HCT116 (cell line): ENCODE measurements at regions not wholly inside any gene's neighbourhood (a gene's known extent, or its start where the extent isn't known, plus 50 kb on each side); places are given as distances from the start of the nearest gene placed in this dataset.

Experiments used
- ATAC-seq: fragments of 200-7000 bp; cut with Tn5 transposase; 2 replicates; pipeline ENCODE4 v1.9.1; 2020; ENCODE audit warnings: mild to moderate bottlenecking, moderate library complexity
- BruUV-seq: library from RNA; stranded (reverse); fragments of 400-500 nt; replicated peaks from 2 replicates; lab custom pipeline; 2021; lab: Mats Ljungman, UMichigan
- CTCF ChIA-PET: fragments of 300-600 bp; sonication (Branson Sonifier 250); formaldehyde crosslinking; loops from one replicate; lab custom pipeline; 2021; ENCODE audit warnings: antibody characterized with exemption; lab: Charles Lee
- POLR2A ChIA-PET: fragments of 300-600, 350-600 bp; sonication (Branson Sonifier 250); formaldehyde crosslinking; loops from one replicate; lab custom pipeline; 2021; ENCODE audit warnings: antibody characterized with exemption; lab: Charles Lee
- RAD21 ChIA-PET, 2 experiments: fragments of 300-600 bp; sonication (Branson Sonifier 250); formaldehyde crosslinking; loops; one replicate each; lab custom pipeline; 2023; ENCODE audit warnings: low total read pairs in 2 of 2; ENCODE audit not compliant: uncharacterized antibody in 2 of 2, unreplicated experiment in 2 of 2, low non-redundant PET in 1 of 2; lab: Charles Lee
- DNase-seq: peaks from one replicate; pipeline ENCODE4 v3.0.0-alpha.2; 2010; ENCODE audit warnings: low read depth, low spot score
- H2AFZ ChIP-seq: fragments of 200-600 bp; shearing (Covaris generic), sonication (generic); 2 replicates; pipeline ENCODE4 v1.6.1; 2017; ENCODE audit warnings: low read depth, mixed run types, mixed read lengths, antibody characterized with exemption, low read length; ENCODE audit not compliant: poor library complexity, severe bottlenecking
- H3K27ac ChIP-seq: 2 replicates; pipeline ENCODE4 v1.5.1; 2012; ENCODE audit warnings: low read depth, low read length
- H3K27me3 ChIP-seq: fragments of 200-600 bp; sonication (generic); 2 replicates; pipeline ENCODE4 v1.6.1; 2016; ENCODE audit warnings: mixed run types, low read length, mixed read lengths; ENCODE audit not compliant: insufficient read depth
- H3K36me3 ChIP-seq, 2 experiments: fragments of 200-500 bp in 1 of 2; fragments of 200-600 bp in 1 of 2; sonication (Bioruptor generic) in 1 of 2; sonication (generic) in 1 of 2; 2 replicates each; pipeline versions ENCODE4 v1.5.1 to v1.6.1; 2014 to 2016; ENCODE audit warnings: low read length in 2 of 2, inconsistent platforms in 1 of 2, mixed read lengths in 1 of 2, mixed run types in 1 of 2; ENCODE audit not compliant: insufficient read depth in 2 of 2, control insufficient read depth in 1 of 2
- H3K4me1 ChIP-seq, 2 experiments: fragments of 200-600 bp in 1 of 2; sonication (generic) in 1 of 2; 2 replicates each; pipeline versions ENCODE4 v1.5.1 to v1.6.1; 2012 to 2017; ENCODE audit warnings: low read length in 2 of 2, inconsistent platforms in 1 of 2, mild to moderate bottlenecking in 1 of 2, mixed read lengths in 1 of 2, mixed run types in 1 of 2, moderate library complexity in 1 of 2; ENCODE audit not compliant: insufficient read depth in 2 of 2, control insufficient read depth in 1 of 2
- H3K4me2 ChIP-seq: fragments of 200-600 bp; sonication (generic); 2 replicates; pipeline ENCODE4 v1.6.1; 2017; ENCODE audit warnings: mixed run types, low read length, mixed read lengths
- H3K4me3 ChIP-seq, 2 experiments: fragments of 200-600 bp in 1 of 2; sonication (generic) in 1 of 2; replicated peaks in 1 of 2; 2 replicates each; pipeline ENCODE4 v1.5.1; 2011 to 2016; ENCODE audit warnings: low read length in 2 of 2, control low read depth in 1 of 2, low read depth in 1 of 2, mild to moderate bottlenecking in 1 of 2, mixed read lengths in 1 of 2, mixed run types in 1 of 2
- H3K79me2 ChIP-seq: fragments of 200-600 bp; sonication (generic); 2 replicates; pipeline ENCODE4 v1.6.1; 2017; ENCODE audit warnings: mild to moderate bottlenecking, mixed run types, low read length, moderate library complexity, mixed read lengths; ENCODE audit not compliant: insufficient read depth
- H3K9ac ChIP-seq: fragments of 200-600 bp; sonication (generic); 2 replicates; pipeline ENCODE4 v1.6.1; 2016; ENCODE audit warnings: low read length, mixed read lengths
- H3K9me2 ChIP-seq: fragments of 200-600 bp; sonication (generic), shearing (Covaris generic); 2 replicates; pipeline ENCODE4 v1.6.1; 2017; ENCODE audit warnings: mixed run types, mild to moderate bottlenecking, moderate library complexity; ENCODE audit not compliant: insufficient read depth
- H3K9me3 ChIP-seq, 2 experiments: fragments of 200-500 bp in 1 of 2; fragments of 200-600 bp in 1 of 2; sonication (Bioruptor generic) in 1 of 2; sonication (generic) in 1 of 2; 2 replicates each; pipeline ENCODE4 v1.6.1; 2014 to 2017; ENCODE audit warnings: low read length in 2 of 2, mixed read lengths in 2 of 2, inconsistent platforms in 1 of 2, low read depth in 1 of 2, mild to moderate bottlenecking in 1 of 2, mixed run types in 1 of 2, moderate library complexity in 1 of 2; ENCODE audit not compliant: control insufficient read depth in 1 of 2, insufficient read depth in 1 of 2
- H4K20me1 ChIP-seq: fragments of 200-600 bp; sonication (generic), shearing (Covaris generic); 2 replicates; pipeline ENCODE4 v1.6.1; 2017; ENCODE audit warnings: mixed run types, mild to moderate bottlenecking, moderate library complexity; ENCODE audit not compliant: insufficient read depth
- CBX3 ChIP-seq: IDR thresholded peaks from 2 replicates; pipeline ENCODE4 v1.6.1; 2012; ENCODE audit warnings: low read depth
- EGR1 ChIP-seq: IDR thresholded peaks from 2 replicates; pipeline ENCODE4 v1.6.1; 2012; ENCODE audit warnings: low read depth
- ELF1 ChIP-seq: IDR thresholded peaks from 2 replicates; pipeline ENCODE4 v1.6.1; 2012; ENCODE audit warnings: low read depth, borderline replicate concordance
- EZH2phosphoT487 ChIP-seq: fragments of 200-600 bp; IDR thresholded peaks from 2 replicates; pipeline ENCODE4 v1.6.1; 2018; ENCODE audit warnings: antibody characterized with exemption, borderline replicate concordance
- FOSL1 ChIP-seq: IDR thresholded peaks from 2 replicates; pipeline ENCODE4 v1.6.1; 2012; ENCODE audit warnings: low read depth
- POLR2AphosphoS5 ChIP-seq: IDR thresholded peaks from 2 replicates; pipeline ENCODE4 v1.6.1; 2011; ENCODE audit warnings: mild to moderate bottlenecking, low read depth, low read length, moderate library complexity
- RAD21 ChIP-seq: IDR thresholded peaks from 2 replicates; pipeline ENCODE4 v1.6.1; 2012; ENCODE audit warnings: low read depth, mild to moderate bottlenecking
- SIN3A ChIP-seq: IDR thresholded peaks from 2 replicates; pipeline ENCODE4 v1.6.1; 2012; ENCODE audit warnings: low read depth
- SP1 ChIP-seq: IDR thresholded peaks from 2 replicates; pipeline ENCODE4 v1.6.1; 2012; ENCODE audit warnings: low read depth
- TCF7L2 ChIP-seq: IDR thresholded peaks from 2 replicates; pipeline ENCODE4 v1.7.0; 2011; ENCODE audit warnings: borderline replicate concordance, inconsistent platforms; ENCODE audit not compliant: insufficient read depth, insufficient read length; ENCODE audit errors: extremely low read depth
- YY1 ChIP-seq: IDR thresholded peaks from 2 replicates; pipeline ENCODE4 v1.6.1; 2011; ENCODE audit warnings: low read length, low read depth, moderate library complexity, mild to moderate bottlenecking; ENCODE audit not compliant: insufficient replicate concordance; ENCODE audit errors: extremely low read depth
- ZNF274 ChIP-seq: fragments of 200-500 bp; sonication (Bioruptor generic); IDR thresholded peaks from 2 replicates; pipeline ENCODE4 v1.6.1; 2014; ENCODE audit warnings: mild to moderate bottlenecking, low read depth, low read length, inconsistent platforms
- intact Hi-C: fragments of 100-400 bp; cut with micrococcal nuclease; formaldehyde crosslinking; loops from 2 replicates; pipeline ENCODE4 v1.10.0; 2022
- TF ChIP-seq, protein P1 (sequence below): IDR thresholded peaks from 2 replicates; pipeline ENCODE4 v1.6.1; 2012
- TF ChIP-seq, protein P2 (sequence below), 3 experiments: fragments of 200-600 bp in 1 of 3; sonication (generic) in 1 of 3; IDR thresholded peaks in 2 of 3; conservative IDR thresholded peaks in 1 of 3; 2 replicates each; pipeline ENCODE4 v1.5.1; 2012 to 2017; ENCODE audit warnings: low read depth in 2 of 3, low read length in 2 of 3, antibody characterized with exemption in 1 of 3, borderline replicate concordance in 1 of 3, control low read depth in 1 of 3, mild to moderate bottlenecking in 1 of 3, mixed read lengths in 1 of 3, mixed run types in 1 of 3, moderate library complexity in 1 of 3; ENCODE audit not compliant: insufficient read depth in 1 of 3
- TF ChIP-seq, protein P3 (sequence below): IDR thresholded peaks from 2 replicates; pipeline ENCODE4 v1.6.1; 2012

DNA sequence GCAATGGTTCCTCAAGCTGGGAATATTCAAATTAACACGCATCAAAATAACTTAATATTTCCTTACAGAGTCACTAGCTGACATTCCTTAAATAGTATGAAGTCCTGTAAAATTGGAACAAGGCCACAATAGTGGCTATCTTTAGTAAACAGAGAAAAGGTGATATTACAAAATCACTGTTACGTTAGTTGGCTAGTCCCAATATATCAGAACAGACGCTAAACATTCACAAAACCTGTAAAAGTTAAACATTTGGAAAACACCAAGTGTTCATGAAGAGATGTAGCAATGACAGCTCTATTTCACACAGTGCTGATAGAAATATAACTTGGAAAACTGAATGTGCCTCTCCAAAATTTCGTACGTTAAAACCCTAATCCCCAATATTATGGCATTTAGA lies 61.0 kb upstream of the FAM47C start:
- Histone ChIP-seq H3K9me3 (no peaks in the 10 kb centered on the region), H3K4me2 (no peak overlapping the region), H3K79me2 (no peaks in the 10 kb centered on the region), H3K9ac (no peak overlapping the region), H3K9me2 (no peaks in the 10 kb centered on the region), H3K4me3 (no peak overlapping the region), H3K36me3 (no peaks in the 10 kb centered on the region), H3K27ac (no peak overlapping the region), H4K20me1 (no peaks in the 10 kb centered on the region), H3K27me3 (no peaks in the 10 kb centered on the region), H2AFZ (no peak overlapping the region), H3K4me1 (no peaks in the 10 kb centered on the region)
- DNase-seq (no peak), ATAC-seq (no peak)
- TF ChIP-seq, protein P1, sequence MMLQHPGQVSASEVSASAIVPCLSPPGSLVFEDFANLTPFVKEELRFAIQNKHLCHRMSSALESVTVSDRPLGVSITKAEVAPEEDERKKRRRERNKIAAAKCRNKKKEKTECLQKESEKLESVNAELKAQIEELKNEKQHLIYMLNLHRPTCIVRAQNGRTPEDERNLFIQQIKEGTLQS: no peak
- TF ChIP-seq RAD21: no peak
- no peak for TF ChIP-seq ZNF274
- TF ChIP-seq, protein P2, sequence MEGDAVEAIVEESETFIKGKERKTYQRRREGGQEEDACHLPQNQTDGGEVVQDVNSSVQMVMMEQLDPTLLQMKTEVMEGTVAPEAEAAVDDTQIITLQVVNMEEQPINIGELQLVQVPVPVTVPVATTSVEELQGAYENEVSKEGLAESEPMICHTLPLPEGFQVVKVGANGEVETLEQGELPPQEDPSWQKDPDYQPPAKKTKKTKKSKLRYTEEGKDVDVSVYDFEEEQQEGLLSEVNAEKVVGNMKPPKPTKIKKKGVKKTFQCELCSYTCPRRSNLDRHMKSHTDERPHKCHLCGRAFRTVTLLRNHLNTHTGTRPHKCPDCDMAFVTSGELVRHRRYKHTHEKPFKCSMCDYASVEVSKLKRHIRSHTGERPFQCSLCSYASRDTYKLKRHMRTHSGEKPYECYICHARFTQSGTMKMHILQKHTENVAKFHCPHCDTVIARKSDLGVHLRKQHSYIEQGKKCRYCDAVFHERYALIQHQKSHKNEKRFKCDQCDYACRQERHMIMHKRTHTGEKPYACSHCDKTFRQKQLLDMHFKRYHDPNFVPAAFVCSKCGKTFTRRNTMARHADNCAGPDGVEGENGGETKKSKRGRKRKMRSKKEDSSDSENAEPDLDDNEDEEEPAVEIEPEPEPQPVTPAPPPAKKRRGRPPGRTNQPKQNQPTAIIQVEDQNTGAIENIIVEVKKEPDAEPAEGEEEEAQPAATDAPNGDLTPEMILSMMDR (IDR thresholded peaks at IDR 0.05 in 2 of 3, conservative IDR thresholded peaks at IDR 0.05 in 1 of 3; ENCODE audit: borderline replicate concordance in 1 of 3, insufficient read depth in 1 of 3, low read depth in 2 of 3, low read length in 2 of 3): no peak
- TF ChIP-seq CBX3: no peak
- TF ChIP-seq POLR2AphosphoS5: no peak
- intact Hi-C loops: no loop called here
- ChIA-PET RAD21 (no interaction called here), POLR2A (no interaction called here), CTCF (no interaction called here)
- BruUV-seq: no TSS peak

DNA sequence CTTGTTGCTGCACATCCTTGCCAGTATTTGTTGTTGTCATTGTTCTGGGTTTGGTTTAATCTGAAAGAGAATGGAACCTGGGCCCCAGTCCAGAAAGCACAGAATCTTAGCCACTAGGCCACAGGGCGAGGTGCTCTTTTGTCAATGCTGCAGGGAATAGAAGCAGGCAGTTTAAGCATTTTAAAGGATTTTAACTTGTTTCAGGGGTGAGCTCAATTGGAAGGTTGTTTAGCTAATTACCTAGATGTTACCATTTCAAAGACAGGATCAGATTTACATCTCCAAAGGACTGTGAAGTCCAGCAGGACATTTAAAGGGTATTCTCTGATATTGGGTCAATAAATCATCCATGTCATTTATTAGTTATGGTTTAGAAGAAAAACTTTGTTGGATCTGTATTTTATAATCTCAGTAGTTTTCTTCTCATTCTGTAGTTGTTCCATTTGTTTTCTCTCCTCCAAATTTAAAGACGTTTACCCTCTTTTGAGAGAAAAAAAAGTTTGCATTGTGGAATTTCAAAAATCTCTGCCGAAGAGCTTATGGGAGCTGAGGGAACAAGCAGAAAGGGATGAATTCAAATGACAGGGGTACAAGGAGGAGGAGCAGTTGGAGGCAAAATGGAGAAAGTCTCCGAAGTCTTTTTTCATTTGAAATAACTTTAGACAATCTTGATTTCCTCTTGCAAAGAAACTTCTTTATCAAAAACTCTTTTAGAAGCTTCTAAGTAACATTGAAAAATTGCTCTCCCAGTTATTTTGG lies 57.5 kb upstream of the FAM47C start:
- no TSS peak for BruUV-seq
- Histone ChIP-seq H4K20me1 (no peaks in the 10 kb centered on the region), H3K4me1 (no peaks in the 10 kb centered on the region), H3K79me2 (no peaks in the 10 kb centered on the region), H3K9ac (no peak overlapping the region), H3K27ac (no peak overlapping the region), H3K9me3 (no peaks in the 10 kb centered on the region), H3K27me3 (no peaks in the 10 kb centered on the region), H2AFZ (no peak overlapping the region), H3K36me3 (no peaks in the 10 kb centered on the region), H3K4me3 (no peak overlapping the region), H3K9me2 (no peaks in the 10 kb centered on the region), H3K4me2 (no peak overlapping the region)
- intact Hi-C loops: no loop called here
- ChIA-PET CTCF (no interaction called here), POLR2A (no interaction called here), RAD21 (no interaction called here)
- DNase-seq (no peak), ATAC-seq (no peak)
- TF ChIP-seq YY1 (no peak), ELF1 (no peak), TCF7L2 (no peak), SP1 (no peak), ZNF274 (no peak), EGR1 (no peak), FOSL1 (no peak), SIN3A (no peak), EZH2phosphoT487 (no peak), RAD21 (no peak)
- TF ChIP-seq, protein P2 (IDR thresholded peaks at IDR 0.05 in 2 of 3, conservative IDR thresholded peaks at IDR 0.05 in 1 of 3; ENCODE audit: borderline replicate concordance in 1 of 3, insufficient read depth in 1 of 3, low read depth in 2 of 3, low read length in 2 of 3): no peak
- TF ChIP-seq, protein P3, sequence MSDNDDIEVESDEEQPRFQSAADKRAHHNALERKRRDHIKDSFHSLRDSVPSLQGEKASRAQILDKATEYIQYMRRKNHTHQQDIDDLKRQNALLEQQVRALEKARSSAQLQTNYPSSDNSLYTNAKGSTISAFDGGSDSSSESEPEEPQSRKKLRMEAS: no peak
